BLaER1 (cell line): ENCODE measurements at regions not wholly inside any gene's neighbourhood (a gene's known extent, or its start where the extent isn't known, plus 50 kb on each side); places are given as distances from the start of the nearest gene placed in this dataset.

ENCODE experiments used
- H3K27ac ChIP-seq: shearing (Covaris generic); formaldehyde crosslinking; 2 replicates; pipeline ENCODE4 v1.8.1; 2022
- H3K27me3 ChIP-seq: shearing (Covaris generic); formaldehyde crosslinking; 2 replicates; pipeline ENCODE4 v1.8.1; 2022
- H3K36me3 ChIP-seq: shearing (Covaris generic); formaldehyde crosslinking; 2 replicates; pipeline ENCODE4 v1.8.1; 2022
- H3K4me1 ChIP-seq: shearing (Covaris generic); formaldehyde crosslinking; 2 replicates; pipeline ENCODE4 v1.8.1; 2022
- H3K4me2 ChIP-seq: shearing (Covaris generic); formaldehyde crosslinking; 2 replicates; pipeline ENCODE4 v1.8.1; 2022
- H3K4me3 ChIP-seq: shearing (Covaris generic); formaldehyde crosslinking; 2 replicates; pipeline ENCODE4 v1.8.1; 2022
- H3K9ac ChIP-seq: shearing (Covaris generic); formaldehyde crosslinking; 2 replicates; pipeline ENCODE4 v1.8.1; 2022
- H3K9me3 ChIP-seq: shearing (Covaris generic); formaldehyde crosslinking; 2 replicates; pipeline ENCODE4 v1.8.1; 2022
- H4K20me1 ChIP-seq: shearing (Covaris generic); formaldehyde crosslinking; 2 replicates; pipeline ENCODE4 v1.8.1; 2022
- Cebpa-rat ChIP-seq: shearing (Covaris generic); IDR thresholded peaks from 2 replicates; pipeline ENCODE4 v1.8.1; 2022

DNA sequence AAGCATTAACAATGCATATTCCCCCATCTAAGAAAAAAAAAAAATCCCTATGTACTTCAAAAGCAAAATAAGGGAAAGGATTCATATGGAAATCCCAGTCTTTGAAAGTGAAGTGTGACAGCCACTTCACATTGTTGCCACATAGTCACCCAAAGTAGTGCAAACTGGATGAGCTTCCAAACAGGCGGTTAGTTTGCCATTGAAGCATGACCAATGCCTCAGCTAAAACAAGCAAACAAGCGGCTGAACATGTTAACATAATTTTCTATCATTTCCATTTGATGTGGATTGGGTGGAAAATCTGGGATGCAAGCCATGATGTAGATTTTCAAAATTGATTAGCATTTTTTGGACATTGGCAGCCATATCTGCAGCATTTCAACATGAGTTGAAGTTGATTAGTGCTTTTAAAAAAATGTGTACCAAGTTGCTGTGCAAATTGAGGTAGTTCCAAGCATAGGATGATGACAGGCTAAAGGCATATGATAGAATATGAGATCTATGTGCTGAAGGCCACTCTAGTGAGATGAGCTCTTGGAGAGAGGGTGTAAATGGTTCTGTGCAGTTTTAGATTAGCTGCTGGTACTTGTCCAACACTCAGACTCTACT lies 405.2 kb downstream of the NR2F2 start:
- Histone ChIP-seq H3K4me2 (no peak overlapping the region), H3K27ac (no peak overlapping the region), H3K4me1 (no peaks in the 10 kb centered on the region), H3K9ac (no peak overlapping the region), H3K27me3 (no peaks in the 10 kb centered on the region), H4K20me1 (no peaks in the 10 kb centered on the region), H3K36me3 (no peaks in the 10 kb centered on the region), H3K9me3 (no peaks in the 10 kb centered on the region), H3K4me3 (no peak overlapping the region)
- no peak for TF ChIP-seq Cebpa-rat

DNA sequence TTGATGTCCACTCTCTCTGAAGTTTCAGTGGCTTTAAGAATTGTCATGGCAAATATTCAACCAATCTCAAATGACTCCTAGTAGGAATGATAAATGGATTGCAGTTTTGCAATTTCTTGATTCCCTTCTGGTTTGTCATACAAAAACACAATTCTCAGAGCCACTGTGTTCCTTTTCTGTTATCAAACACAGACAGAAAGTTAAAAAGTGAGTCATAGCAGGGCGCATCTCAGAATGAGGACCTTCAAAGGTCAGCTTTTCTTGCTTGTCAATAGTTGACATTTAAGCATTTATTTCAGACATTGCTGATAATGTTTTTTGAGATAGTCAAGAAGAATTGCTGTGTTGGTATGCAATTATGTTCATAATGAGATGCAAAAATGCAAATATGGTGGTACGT lies 405.9 kb downstream of the NR2F2 start:
- Histone ChIP-seq H4K20me1 (no peaks in the 10 kb centered on the region), H3K9ac (no peak overlapping the region), H3K9me3 (no peaks in the 10 kb centered on the region), H3K36me3 (no peaks in the 10 kb centered on the region), H3K27me3 (no peaks in the 10 kb centered on the region), H3K4me2 (no peak overlapping the region), H3K4me3 (no peak overlapping the region), H3K27ac (no peak overlapping the region), H3K4me1 (no peaks in the 10 kb centered on the region)
- TF ChIP-seq Cebpa-rat = no peak

DNA sequence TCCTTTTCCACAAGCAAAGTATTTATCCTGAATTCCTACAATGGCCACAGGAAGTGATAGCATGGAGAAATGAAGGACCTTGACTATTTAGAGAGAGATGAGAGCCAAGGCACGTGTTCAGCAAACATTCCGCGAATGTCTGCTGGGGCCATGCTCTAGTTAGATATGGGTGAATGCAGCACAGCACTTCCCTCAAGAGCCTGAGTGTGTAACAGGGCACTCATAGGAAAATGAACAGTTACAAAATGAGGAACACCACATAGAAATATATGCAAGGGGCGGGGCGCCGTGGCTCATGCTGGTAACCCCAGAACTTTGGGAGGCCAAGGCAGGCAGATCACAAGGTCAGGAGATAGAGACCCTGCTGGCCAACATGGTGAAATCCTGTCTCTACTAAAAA lies 406.9 kb downstream of the NR2F2 start:
- no peak overlapping the region for H3K9ac ChIP-seq
- no peaks in the 10 kb centered on the region for H3K4me1 ChIP-seq
- H3K27me3 ChIP-seq = no peaks in the 10 kb centered on the region
- no peak for TF ChIP-seq Cebpa-rat
- H3K4me2 ChIP-seq = no peak overlapping the region
- H4K20me1 ChIP-seq = no peaks in the 10 kb centered on the region
- no peak overlapping the region for H3K4me3 ChIP-seq
- H3K36me3 ChIP-seq = no peaks in the 10 kb centered on the region
- H3K27ac ChIP-seq = no peak overlapping the region
- no peaks in the 10 kb centered on the region for H3K9me3 ChIP-seq

DNA sequence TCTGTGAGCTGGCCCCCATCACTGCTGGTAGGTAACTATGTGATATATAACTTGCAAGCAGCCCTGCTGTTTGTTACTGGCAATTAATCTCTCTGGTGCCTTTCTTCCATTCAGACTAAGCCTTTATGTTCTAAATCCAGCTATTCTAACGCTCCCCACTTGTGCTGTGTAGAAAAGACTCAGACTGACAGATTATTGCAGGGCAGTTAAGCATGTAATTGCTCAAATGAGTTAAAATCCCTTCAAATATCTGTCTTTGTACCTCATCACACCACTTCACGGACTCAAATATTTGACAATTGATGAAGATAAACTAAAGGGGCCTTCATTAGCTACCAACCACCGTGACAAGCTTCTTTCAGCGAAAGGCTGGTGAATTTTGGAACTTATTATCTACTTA lies 416.2 kb downstream of the NR2F2 start:
- Histone ChIP-seq H3K4me2 (no peak overlapping the region), H3K4me1 (no peaks in the 10 kb centered on the region), H3K36me3 (no peaks in the 10 kb centered on the region), H3K27ac (no peak overlapping the region), H3K27me3 (no peaks in the 10 kb centered on the region; the same call in 1 of the 2 replicates), H3K9ac (no peak overlapping the region), H4K20me1 (no peaks in the 10 kb centered on the region), H3K9me3 (no peaks in the 10 kb centered on the region), H3K4me3 (no peak overlapping the region)
- no peak for TF ChIP-seq Cebpa-rat

GRCh38 chr15:96747291-96747690 lies 416.8 kb downstream of the NR2F2 start:
- no peaks in the 10 kb centered on the region for H3K4me1 ChIP-seq
- no peak overlapping the region for H3K9ac ChIP-seq
- H3K27ac ChIP-seq = no peak overlapping the region
- H4K20me1 ChIP-seq = no peaks in the 10 kb centered on the region
- H3K4me2 ChIP-seq = no peak overlapping the region
- no peaks in the 10 kb centered on the region for H3K9me3 ChIP-seq
- no peaks in the 10 kb centered on the region for H3K36me3 ChIP-seq
- no peaks in the 10 kb centered on the region; the same call in 1 of the 2 replicates for H3K27me3 ChIP-seq
- no peak overlapping the region for H3K4me3 ChIP-seq
- no peak for TF ChIP-seq Cebpa-rat

DNA sequence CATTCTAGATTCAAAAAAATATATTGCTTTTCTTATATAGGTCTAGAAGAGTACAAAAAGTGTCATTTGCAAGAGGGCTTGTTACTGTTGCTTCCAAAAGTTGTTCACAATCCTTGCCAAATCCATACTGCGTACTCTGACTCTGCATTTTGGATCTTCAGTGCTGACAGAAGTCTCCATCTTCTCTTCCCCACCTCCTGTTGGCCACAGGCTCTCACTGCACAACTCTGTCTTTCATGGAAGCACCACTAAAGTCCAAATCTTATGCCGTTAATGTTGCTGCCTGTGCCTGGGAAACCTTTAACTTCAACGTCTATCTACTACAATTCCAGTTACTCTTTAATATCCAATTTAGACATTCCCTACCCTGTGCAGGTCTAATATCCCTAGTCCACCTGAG lies 419.9 kb downstream of the NR2F2 start:
- Histone ChIP-seq H3K4me1 (no peaks in the 10 kb centered on the region), H3K9ac (no peak overlapping the region), H3K4me3 (no peak overlapping the region), H3K27me3 (no peaks in the 10 kb centered on the region), H3K27ac (no peak overlapping the region), H3K36me3 (no peaks in the 10 kb centered on the region), H3K9me3 (no peaks in the 10 kb centered on the region), H4K20me1 (no peaks in the 10 kb centered on the region), H3K4me2 (no peak overlapping the region)
- no peak for TF ChIP-seq Cebpa-rat

GRCh38 chr15:96756146-96756545 lies 425.6 kb downstream of the NR2F2 start:
- H3K4me2 ChIP-seq = no peak overlapping the region
- no peak overlapping the region for H3K27ac ChIP-seq
- no peaks in the 10 kb centered on the region for H3K9me3 ChIP-seq
- H3K4me3 ChIP-seq = no peak overlapping the region
- no peak for TF ChIP-seq Cebpa-rat
- H3K9ac ChIP-seq = no peak overlapping the region
- no peaks in the 10 kb centered on the region for H3K27me3 ChIP-seq
- H4K20me1 ChIP-seq = no peaks in the 10 kb centered on the region
- no peaks in the 10 kb centered on the region for H3K4me1 ChIP-seq
- no peaks in the 10 kb centered on the region for H3K36me3 ChIP-seq

- no peak overlapping the region for H3K4me2 ChIP-seq
- no peaks in the 10 kb centered on the region for H3K27me3 ChIP-seq
- H3K27ac ChIP-seq = no peak overlapping the region
- H4K20me1 ChIP-seq = no peaks in the 10 kb centered on the region
- H3K9ac ChIP-seq = no peak overlapping the region
- no peaks in the 10 kb centered on the region for H3K9me3 ChIP-seq
- no peaks in the 10 kb centered on the region for H3K36me3 ChIP-seq
- H3K4me3 ChIP-seq = no peak overlapping the region
- no peaks in the 10 kb centered on the region for H3K4me1 ChIP-seq
- no peak for TF ChIP-seq Cebpa-rat
Observed at GRCh38 chr15:96756656-96757055, 426.2 kb downstream of the NR2F2 start.

DNA sequence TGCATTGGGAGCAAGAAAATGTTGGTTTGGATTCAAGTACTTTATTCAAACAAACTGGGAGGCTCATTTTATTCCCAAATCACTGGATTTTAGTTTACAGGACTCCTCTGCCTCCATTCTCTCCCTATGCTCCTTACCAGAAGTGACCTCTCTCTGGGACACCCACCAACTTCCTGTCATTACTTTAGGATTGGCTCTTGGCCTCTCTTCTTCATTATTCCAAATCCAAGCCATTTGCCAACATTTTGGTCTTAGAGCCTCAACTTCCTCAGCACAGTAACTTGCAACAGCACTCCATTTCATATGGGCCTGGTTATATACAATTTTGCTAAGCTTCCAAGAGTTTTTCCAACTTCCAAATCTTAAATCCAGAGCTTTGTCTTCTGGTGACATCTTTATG lies 432.1 kb downstream of the NR2F2 start:
- no peaks in the 10 kb centered on the region for H3K36me3 ChIP-seq
- no peaks in the 10 kb centered on the region for H3K27me3 ChIP-seq
- H3K9me3 ChIP-seq = no peaks in the 10 kb centered on the region
- H3K4me1 ChIP-seq = no peaks in the 10 kb centered on the region
- no peak overlapping the region for H3K4me3 ChIP-seq
- H3K4me2 ChIP-seq = no peak overlapping the region
- no peaks in the 10 kb centered on the region for H4K20me1 ChIP-seq
- no peak for TF ChIP-seq Cebpa-rat
- no peak overlapping the region for H3K9ac ChIP-seq
- H3K27ac ChIP-seq = no peak overlapping the region

- no peak overlapping the region for H3K27ac ChIP-seq
- no peak overlapping the region for H3K4me3 ChIP-seq
- H3K36me3 ChIP-seq = no peaks in the 10 kb centered on the region
- H3K9me3 ChIP-seq = no peaks in the 10 kb centered on the region
- TF ChIP-seq Cebpa-rat = no peak
- H3K4me1 ChIP-seq = no peaks in the 10 kb centered on the region
- H3K4me2 ChIP-seq = no peak overlapping the region
- no peak overlapping the region for H3K9ac ChIP-seq
- H3K27me3 ChIP-seq = no peaks in the 10 kb centered on the region
- H4K20me1 ChIP-seq = no peaks in the 10 kb centered on the region
Observed at GRCh38 chr15:96764501-96764900, 434.0 kb downstream of the NR2F2 start.

DNA sequence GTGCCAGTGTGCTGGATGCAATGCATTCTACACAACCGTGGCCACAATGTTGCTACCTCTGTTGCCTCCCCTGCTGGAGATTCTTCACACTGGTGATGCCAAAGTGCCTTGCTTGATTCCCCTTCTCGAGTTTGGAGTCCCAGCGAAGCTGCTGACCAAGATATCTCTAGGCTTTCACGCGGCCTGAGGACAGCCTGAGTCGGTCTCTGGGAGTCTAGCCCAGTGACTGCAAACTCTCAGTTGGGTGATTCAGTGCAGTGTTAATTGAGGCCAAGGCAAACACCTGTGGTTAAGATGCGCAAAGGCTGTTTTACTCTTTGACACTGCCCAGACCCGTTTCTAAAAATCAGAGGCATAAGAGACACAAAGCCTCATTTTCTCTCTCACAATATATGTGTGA lies 434.4 kb downstream of the NR2F2 start:
- H4K20me1 ChIP-seq = no peaks in the 10 kb centered on the region
- no peak for TF ChIP-seq Cebpa-rat
- H3K4me3 ChIP-seq = no peak overlapping the region
- H3K9ac ChIP-seq = no peak overlapping the region
- no peaks in the 10 kb centered on the region for H3K27me3 ChIP-seq
- H3K4me1 ChIP-seq = no peaks in the 10 kb centered on the region
- H3K36me3 ChIP-seq = no peaks in the 10 kb centered on the region
- no peak overlapping the region for H3K27ac ChIP-seq
- H3K9me3 ChIP-seq = no peaks in the 10 kb centered on the region
- H3K4me2 ChIP-seq = no peak overlapping the region
